ENCODE measurements at regions not wholly inside any gene's neighbourhood (a gene's known extent, or its start where the extent isn't known, plus 50 kb on each side); places are given as distances from the start of the nearest gene placed in this dataset.
"Not testable (repeated sequence)": the region's sequence is repeated elsewhere in the genome, so short reads cannot be mapped to it uniquely, and the experiment has no call there.

GRCh38 chr5:68032216-68032762 lies 183.3 kb upstream of the PIK3R1 start:
- intact Hi-C loops (cut with DNase I): no loop called here
- no peak for DNase-seq

DNA sequence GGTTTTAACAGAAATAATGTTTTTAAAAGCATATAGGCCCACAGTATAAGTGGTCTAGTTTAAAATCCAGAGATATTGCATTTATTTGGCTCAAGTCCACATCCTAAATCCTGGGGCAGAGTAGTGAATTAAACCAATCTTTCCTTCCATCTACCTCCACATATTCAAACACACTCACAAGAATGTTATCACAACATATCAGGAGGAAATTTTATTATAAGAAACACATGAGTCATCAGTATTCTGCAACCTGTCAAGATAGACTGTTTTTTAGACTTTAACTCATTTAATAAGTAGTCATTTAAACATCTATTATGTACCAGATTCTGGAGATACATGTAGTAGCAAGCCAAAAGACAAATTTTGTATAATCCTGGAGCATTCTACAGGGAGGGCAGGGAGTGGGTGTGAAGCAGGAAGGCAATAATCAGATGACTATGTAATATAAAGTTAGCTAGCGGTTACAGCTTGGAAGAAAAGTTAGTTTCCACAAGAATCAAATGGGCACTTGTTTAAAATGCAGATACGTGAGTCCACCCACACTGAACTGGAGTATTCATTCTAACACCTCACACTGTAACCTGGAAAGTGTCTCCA lies 187.3 kb upstream of the PIK3R1 start:
- intact Hi-C loops (cut with DNase I): loop anchor here (5.0 kb wide), 1 partner anchor 54 kb away; no protein-coding TSS in a partner anchor
- no peak for DNase-seq

DNA sequence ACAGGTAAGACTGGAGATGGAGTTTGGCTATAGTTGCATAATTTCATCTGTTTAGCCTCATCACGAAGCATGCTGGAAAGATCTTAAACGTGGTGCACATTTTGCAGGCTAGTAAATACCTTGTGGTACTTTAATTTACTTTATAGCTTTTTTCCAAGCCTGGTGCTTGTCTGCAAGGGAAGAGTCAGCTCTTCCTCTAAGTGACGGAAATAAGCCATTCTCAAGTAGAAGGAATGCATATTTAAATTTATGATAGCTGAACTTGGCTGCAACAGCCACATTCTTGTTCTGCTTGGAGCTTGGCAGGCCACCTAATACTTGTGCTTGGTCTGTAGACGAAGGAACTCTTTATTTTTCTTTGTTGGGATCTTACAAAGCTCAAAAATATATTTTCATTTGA lies 188.0 kb upstream of the PIK3R1 start:
- no peak for DNase-seq
- intact Hi-C loops (cut with DNase I): loop anchor here (5.0 kb wide), 1 partner anchor 55 kb away; no protein-coding TSS in a partner anchor

- DNase-seq: no peak
- intact Hi-C loops (cut with DNase I): loop anchor here (5.0 kb wide), 1 partner anchor 56 kb away; no protein-coding TSS in a partner anchor
Measured at GRCh38 chr5:68026092-68026885, 189.3 kb upstream of the PIK3R1 start.

DNA sequence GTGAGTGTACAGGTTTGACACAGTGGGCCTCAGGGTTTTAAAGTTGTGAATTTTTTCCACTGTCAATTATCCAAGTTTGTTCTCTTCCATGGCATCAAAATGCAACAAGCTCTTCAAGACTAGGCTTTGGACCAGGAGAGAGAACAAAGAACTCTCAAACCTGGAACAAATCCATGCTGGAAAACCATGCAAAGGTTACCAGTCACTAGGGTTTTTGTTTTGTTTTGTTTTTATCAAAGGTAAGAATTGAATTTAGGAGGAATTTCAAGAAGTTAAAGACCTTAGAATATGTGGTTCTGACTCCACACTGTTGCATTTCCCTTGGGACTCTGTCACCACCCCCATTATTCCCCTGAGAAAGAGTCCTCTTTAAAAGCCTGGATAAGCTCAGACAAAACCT lies 191.1 kb upstream of the PIK3R1 start:
- intact Hi-C loops (cut with DNase I): no loop called here

DNA sequence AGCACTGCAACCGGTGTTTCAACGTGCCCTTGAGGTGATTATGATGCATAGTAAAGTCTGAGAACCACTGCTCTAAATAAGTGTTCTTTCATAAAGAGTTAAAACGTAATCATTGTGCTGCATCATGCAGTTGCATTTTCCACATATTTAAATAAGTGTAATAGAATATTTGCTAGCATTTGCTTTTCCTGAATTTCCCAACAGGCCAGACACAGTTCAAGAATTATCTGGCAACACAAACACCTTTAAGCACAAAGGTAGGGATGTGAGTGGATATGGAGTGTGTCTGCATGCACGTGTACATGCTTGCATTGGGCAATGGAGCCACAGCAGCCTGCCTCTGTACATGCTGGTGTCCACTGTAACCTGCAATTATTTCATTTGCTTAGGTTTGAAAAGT lies 193.6 kb upstream of the PIK3R1 start:
- DNase-seq: no peak

More for the DNA sequence above, 191.1 kb upstream of the PIK3R1 start:
- no peak for DNase-seq

GRCh38 chr5:68021227-68021626 lies 194.3 kb upstream of the PIK3R1 start:
- no peak for DNase-seq

More for the DNA sequence above, 193.6 kb upstream of the PIK3R1 start:
- intact Hi-C loops (cut with DNase I): no loop called here

GRCh38 chr5:68020461-68020969 lies 195.0 kb upstream of the PIK3R1 start:
- intact Hi-C loops (cut with DNase I); DNase-seq: not testable (repeated sequence)

More at GRCh38 chr5:68021227-68021626, 194.3 kb upstream of the PIK3R1 start:
- intact Hi-C loops (cut with DNase I): no loop called here

DNA sequence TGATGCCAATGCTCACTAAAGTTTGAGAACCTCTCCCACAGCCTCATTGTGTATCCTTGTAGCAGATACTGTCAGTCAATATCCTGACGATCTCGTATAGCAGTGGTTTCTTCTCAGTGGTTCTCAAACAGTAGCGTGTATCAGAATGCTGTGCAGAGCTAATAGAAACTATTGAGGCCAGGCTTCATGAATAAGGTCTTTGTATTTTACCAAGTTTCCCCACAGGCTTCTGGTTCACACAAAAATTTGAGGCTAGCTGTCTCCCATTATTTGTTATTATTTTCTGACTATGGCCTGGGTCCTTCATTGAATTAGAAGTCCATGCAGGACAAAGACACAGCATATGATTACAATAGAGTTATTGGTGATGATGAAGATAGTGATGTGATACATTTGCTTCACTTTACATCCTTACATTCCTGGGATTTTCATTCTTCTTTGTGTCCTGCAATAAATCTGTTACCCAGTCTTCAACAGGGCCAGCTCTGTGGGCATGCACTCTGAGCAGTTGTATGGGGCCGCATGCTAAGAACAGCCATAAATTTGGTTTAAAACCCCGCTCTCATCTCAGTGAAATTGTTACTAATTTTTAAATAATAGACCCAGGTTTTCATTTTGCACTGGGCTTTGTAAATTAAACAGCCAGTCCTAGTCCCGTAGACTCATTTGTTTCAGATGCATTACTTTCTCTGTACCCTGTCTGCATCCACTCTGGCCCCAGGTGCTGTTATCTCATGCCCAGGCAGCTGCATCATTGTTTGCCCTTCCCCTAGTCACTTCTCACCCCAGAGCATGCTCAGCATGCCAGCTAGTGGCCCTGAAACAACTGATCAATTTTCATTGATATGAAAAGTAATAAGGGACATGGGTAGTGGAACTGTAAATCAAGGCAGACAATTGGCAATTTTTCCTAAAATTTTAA lies 199.9 kb upstream of the PIK3R1 start:
- intact Hi-C loops (cut with DNase I): no loop called here
- no peak for DNase-seq

DNA sequence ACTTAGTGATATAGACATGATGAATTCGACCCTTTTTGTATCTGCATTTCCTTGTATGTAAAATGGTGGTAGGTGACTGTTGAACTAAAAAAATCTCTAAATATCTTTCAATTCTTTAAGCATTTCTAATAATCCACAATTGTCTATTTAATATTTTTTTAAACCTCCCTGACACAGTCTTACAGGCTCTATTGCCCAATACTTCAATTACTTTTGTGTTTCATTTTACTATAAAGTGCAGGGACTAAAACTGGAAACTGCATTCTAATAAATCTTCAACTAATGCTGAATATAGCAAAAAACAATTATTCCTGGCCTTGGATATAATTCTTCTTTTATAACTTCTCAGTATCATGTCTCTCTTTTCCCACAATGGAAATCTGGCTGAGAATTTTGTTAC lies 202.7 kb upstream of the PIK3R1 start:
- DNase-seq: no peak
- intact Hi-C loops (cut with DNase I): no loop called here

DNA sequence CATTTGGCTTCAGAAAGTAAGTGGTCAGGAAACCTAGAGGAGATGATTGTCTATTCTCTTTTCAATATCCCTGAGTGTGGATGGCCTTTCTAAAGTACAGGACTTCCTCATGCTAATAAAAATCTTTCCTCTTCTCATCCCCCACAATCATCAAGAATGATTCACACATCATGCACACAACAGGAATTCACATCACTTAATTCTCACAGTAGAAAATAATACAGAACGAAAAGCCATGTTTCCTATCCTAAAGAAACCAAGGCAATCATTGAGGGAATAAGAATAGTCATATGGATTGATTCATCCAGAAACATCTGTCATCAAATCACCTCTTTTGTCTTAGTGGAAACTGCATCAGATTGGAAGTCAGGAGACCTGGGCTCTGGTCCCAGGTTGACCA lies 203.1 kb upstream of the PIK3R1 start:
- DNase-seq: no peak
- intact Hi-C loops (cut with DNase I): no loop called here

GRCh38 chr5:68011801-68012200 lies 203.8 kb upstream of the PIK3R1 start:
- intact Hi-C loops (cut with DNase I): no loop called here
- DNase-seq: no peak

DNA sequence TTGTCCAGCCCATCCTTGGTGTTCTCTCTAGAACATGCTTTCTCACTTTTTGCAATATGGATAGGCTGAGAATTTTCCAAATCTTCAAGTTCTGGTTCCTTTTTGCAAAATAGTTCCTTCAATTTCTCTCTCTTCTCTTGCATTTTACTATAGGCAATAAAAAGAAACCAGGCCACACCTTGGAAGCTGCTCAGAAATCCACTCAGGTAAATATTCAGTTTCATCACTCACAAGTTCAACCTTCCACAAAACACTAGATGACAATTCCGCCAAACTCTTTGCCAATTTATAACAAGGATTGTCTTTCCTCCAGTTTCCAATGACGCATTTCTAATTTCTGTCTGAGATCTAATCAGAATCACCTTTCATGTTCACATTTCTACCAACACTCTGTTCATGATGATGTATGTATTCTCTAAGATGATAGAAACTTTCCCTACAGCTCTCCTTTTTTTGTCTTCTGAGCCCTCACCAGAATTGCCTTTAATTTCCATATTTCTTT lies 204.2 kb upstream of the PIK3R1 start:
- intact Hi-C loops (cut with DNase I): no loop called here
- no peak for DNase-seq

GRCh38 chr5:68010740-68011139 lies 204.8 kb upstream of the PIK3R1 start:
- intact Hi-C loops (cut with DNase I): no loop called here
- no peak for DNase-seq

DNA sequence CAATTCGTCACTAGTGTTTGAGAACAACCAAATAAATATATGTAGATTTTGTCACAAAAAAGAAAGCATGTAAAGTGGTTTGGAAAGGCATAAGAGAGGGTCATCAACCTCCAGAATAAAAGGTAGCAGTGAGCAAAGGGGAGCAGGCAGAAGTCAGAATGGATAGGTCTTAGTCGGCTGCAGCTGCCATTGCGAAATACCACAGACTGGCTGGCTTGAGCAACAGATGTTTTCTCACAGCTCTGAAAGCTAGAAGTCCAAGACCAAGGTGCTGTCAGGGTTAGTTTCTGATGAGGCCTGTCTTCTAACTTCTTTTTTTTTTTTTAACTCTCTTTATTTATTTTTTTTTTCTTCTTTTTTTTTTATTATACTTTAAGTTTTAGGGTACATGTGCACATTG lies 208.1 kb upstream of the PIK3R1 start:
- DNase-seq: peak in 1 of 10 donors; percentile 79
- intact Hi-C loops (cut with DNase I): no loop called here

DNA sequence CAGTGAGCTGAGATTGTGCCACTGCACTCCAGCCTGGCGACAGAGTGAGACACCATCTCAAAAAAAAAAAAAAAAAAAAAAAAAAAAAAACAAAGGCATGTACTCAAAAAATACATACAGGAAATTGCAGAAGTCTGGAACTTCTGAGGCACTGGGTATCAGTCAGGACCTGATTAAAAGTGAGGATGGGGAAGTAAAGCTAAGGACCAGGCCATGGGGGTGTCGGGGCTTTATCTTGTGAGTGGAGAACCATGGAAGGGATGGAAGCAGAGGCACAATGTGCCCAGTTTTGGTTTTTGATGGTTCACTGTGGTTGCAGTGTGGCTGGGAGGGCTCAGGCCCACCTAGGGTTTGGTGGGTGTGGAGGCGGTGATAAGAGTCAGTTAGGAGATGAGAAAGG lies 212.7 kb upstream of the PIK3R1 start:
- intact Hi-C loops (cut with DNase I): no loop called here
- no peak for DNase-seq

DNA sequence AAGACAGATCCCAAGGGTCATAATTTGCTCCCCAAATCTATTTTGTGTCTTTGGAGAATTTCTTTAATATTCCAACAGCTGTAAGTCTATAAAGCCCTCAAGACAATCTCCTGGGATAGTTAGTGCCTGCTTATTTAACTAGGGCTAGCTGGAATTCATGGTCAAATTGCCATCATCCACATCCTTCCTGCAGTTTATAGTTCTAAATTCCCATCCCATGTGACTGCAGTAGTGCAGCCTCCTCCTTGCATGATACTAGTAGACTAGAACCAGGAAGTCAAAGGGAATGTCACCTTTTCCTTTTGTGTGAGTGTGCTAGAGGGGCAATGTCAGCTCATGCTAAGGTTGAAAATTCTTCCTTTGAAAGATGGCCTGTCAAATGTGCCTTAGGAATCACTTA lies 214.8 kb upstream of the PIK3R1 start:
- DNase-seq: no peak
- intact Hi-C loops (cut with DNase I): no loop called here

- no peak for DNase-seq
- intact Hi-C loops (cut with DNase I): no loop called here
Measured at GRCh38 chr5:67999391-67999790, 216.2 kb upstream of the PIK3R1 start.

DNA sequence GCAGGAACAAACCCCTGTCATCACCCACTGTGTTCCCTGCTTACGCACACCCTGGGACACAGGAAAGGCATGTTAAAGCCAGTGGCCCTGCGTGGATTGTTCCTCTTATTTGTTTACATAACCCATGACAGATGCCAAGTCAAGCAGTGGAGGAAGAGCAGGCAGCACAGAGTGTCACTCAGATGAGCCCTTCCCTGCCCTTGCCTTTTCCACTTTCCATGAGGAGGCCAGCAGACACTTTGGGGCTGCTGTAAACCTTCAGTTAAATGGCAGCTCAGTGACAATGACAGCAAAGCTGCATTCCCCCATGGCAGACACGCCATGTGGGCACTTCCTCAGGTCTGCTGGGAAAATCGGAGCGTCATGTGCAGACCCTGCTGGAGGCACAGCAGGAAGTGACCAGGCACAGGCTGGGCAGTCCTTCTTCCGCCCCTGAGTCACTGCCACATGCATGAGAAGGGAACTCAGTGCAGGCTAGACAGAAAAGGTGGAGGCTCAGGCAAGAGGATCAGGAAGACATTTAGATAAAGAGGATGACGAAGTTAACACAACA lies 216.8 kb upstream of the PIK3R1 start:
- intact Hi-C loops (cut with DNase I): no loop called here
- DNase-seq: peak in 2 of 10 donors; percentile 34 to 86

DNA sequence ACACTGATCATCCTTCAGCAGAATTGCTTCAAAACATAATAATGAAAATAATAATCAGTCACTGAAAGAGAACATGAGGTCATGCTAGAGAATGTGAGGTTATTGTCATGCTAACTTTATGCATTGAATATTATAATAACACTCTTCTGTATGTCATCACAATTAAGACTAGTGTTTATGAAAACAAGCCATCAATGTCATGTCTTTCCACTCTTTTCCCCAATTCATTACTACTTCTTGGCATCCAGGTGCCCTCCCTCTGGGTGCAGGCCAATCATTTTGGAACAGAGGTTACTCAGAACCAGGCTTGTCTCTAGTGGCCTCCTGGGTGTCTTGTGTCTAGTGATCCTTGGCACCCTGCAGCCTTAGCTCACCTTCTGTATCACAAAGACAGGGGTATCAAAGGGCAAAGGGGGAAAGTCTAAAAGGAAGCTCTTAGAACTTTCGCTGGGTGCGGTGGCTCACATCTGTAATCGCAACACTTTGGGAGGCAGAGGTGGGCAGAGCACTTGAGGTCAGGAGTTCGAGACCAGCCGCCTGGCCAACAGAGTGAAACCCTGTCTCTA lies 217.6 kb upstream of the PIK3R1 start:
- intact Hi-C loops (cut with DNase I): no loop called here
- DNase-seq: no peak

Data from posterior cingulate gyrus (tissue), 11 donors.